ENCODE measurements at regions not wholly inside any gene's neighbourhood (a gene's known extent, or its start where the extent isn't known, plus 50 kb on each side); places are given as distances from the start of the nearest gene placed in this dataset.

DNA sequence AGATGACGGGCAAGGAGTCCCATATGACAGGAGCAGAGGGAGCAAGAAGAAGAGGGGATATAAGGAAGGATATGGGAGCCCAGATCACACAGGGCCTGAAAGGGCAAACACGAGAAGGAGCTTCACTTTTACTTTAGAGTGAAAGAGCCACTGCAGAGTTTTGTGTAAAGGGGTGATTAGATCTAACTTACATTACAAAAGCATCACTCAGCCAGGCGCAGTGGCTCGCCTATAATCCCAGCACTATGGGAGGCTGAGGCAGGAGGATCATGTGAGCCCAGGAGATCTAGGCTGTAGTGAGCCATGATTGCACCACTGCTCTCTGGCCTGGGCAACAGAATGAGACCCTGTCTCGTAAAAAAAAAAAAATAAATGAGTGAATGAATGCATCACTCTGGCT lies 91.1 kb downstream of the MPP7 start:
- no peak for DNase-seq (ENCODE audit: extremely low spot score, unreplicated experiment)
- no peaks in the 10 kb centered on the region for H3K9me3 Mint-ChIP-seq
- TF ChIP-seq, protein P1, sequence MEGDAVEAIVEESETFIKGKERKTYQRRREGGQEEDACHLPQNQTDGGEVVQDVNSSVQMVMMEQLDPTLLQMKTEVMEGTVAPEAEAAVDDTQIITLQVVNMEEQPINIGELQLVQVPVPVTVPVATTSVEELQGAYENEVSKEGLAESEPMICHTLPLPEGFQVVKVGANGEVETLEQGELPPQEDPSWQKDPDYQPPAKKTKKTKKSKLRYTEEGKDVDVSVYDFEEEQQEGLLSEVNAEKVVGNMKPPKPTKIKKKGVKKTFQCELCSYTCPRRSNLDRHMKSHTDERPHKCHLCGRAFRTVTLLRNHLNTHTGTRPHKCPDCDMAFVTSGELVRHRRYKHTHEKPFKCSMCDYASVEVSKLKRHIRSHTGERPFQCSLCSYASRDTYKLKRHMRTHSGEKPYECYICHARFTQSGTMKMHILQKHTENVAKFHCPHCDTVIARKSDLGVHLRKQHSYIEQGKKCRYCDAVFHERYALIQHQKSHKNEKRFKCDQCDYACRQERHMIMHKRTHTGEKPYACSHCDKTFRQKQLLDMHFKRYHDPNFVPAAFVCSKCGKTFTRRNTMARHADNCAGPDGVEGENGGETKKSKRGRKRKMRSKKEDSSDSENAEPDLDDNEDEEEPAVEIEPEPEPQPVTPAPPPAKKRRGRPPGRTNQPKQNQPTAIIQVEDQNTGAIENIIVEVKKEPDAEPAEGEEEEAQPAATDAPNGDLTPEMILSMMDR (conservative IDR thresholded peaks at IDR 0.05) = no peak
- H3K27me3 Mint-ChIP-seq = no peaks in the 10 kb centered on the region
- no peaks in the 10 kb centered on the region for H3K36me3 Mint-ChIP-seq
- H3K4me3 Mint-ChIP-seq = no peak overlapping the region
- H3K4me1 Mint-ChIP-seq (ENCODE audit: unreplicated experiment) = peaks cover 19% of the 10 kb centered on the region
- H3K27ac Mint-ChIP-seq = no peak overlapping the region

DNA sequence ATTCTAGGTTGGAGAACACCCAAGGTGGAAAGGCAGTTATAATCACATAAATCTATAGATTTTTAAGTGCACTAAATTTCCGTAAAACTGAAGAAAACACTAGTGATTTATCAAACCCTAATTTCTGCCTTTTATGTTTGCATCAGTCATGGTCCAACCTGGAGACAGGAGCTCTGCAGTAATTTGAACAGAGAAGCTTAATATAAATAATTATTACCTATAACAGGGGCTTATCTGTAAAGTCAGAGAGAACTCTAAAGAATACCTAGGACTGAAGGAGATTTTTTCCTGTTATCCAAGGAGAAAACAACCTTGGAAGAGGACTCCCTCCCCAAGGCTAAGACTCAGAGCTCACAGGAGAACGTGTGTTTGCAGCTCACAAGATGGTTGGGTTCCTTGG lies 95.1 kb downstream of the MPP7 start:
- H3K9me3 Mint-ChIP-seq = no peaks in the 10 kb centered on the region
- peaks cover 4% of the 10 kb centered on the region for H3K4me1 Mint-ChIP-seq (ENCODE audit: unreplicated experiment)
- H3K36me3 Mint-ChIP-seq = no peaks in the 10 kb centered on the region

DNA sequence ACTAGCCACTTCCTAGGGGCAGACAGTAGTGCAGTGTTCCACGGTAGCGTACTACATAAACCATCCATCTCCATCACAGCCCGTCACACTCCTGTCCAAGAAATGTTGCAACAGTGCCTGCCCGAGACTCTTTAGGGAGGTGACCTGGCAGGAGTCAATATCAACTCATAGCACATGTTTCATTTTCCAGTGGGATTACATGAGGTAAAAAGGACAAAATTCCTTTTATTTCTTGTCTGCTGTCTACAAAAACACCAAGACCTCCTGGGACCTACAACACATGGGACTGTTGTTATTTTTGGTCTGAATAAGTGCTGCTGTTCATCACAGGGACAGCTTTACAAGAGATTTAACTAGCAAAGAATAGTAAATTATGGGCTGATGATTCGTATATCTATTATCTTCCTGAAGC lies 99.9 kb downstream of the MPP7 start:
- H3K27ac Mint-ChIP-seq = no peak overlapping the region
- no peaks in the 10 kb centered on the region for H3K9me3 Mint-ChIP-seq
- TF ChIP-seq, protein P1 (conservative IDR thresholded peaks at IDR 0.05) = no peak
- no peaks in the 10 kb centered on the region for H3K27me3 Mint-ChIP-seq
- no peaks in the 10 kb centered on the region for H3K36me3 Mint-ChIP-seq
- H3K4me3 Mint-ChIP-seq = no peak overlapping the region
- DNase-seq (ENCODE audit: extremely low spot score, unreplicated experiment) = no peak
- H3K4me1 Mint-ChIP-seq (ENCODE audit: unreplicated experiment) = no peaks in the 10 kb centered on the region

More for the DNA sequence above, 95.1 kb downstream of the MPP7 start:
- DNase-seq (ENCODE audit: extremely low spot score, unreplicated experiment) = no peak
- Mint-ChIP-seq H3K27me3 (no peaks in the 10 kb centered on the region), H3K27ac (no peak overlapping the region), H3K4me3 (no peak overlapping the region)
- TF ChIP-seq, protein P1 (conservative IDR thresholded peaks at IDR 0.05) = no peak

- no peak for DNase-seq (ENCODE audit: extremely low spot score, unreplicated experiment)
- Mint-ChIP-seq H3K4me1 (ENCODE audit: unreplicated experiment) (no peaks in the 10 kb centered on the region), H3K27me3 (no peaks in the 10 kb centered on the region), H3K36me3 (no peaks in the 10 kb centered on the region), H3K4me3 (no peak overlapping the region), H3K27ac (no peak overlapping the region), H3K9me3 (no peaks in the 10 kb centered on the region)
- TF ChIP-seq, protein P1 (conservative IDR thresholded peaks at IDR 0.05) = no peak
These were observed 101.2 kb downstream of the MPP7 start for GRCh38 chr10:28201410-28202400.

DNA sequence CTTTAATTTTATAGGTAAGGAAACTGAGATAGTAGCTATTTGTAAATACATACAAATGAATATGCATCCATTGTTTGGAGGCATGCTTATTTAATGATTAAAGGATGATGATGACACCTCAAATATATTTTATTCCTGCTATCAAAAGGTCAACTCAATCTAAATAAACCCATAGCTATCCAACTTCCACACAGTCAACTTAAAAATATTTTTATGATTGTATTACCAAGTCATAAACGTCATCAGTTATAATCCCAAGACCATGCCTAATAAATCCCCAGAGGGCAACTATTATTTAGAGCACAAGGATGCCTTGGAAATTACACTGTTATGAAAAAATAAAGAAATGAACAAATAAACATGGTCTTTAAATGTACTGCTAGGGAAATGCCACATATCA lies 102.1 kb downstream of the MPP7 start:
- Mint-ChIP-seq H3K4me3 (no peak overlapping the region), H3K4me1 (ENCODE audit: unreplicated experiment) (no peaks in the 10 kb centered on the region), H3K9me3 (no peaks in the 10 kb centered on the region), H3K27ac (no peak overlapping the region), H3K27me3 (no peaks in the 10 kb centered on the region), H3K36me3 (no peaks in the 10 kb centered on the region)
- TF ChIP-seq, protein P1 (conservative IDR thresholded peaks at IDR 0.05) = no peak
- DNase-seq (ENCODE audit: extremely low spot score, unreplicated experiment) = no peak

All from type B pancreatic cell (in vitro differentiated cells).